ENCODE measurements at regions not wholly inside any gene's neighbourhood (a gene's known extent, or its start where the extent isn't known, plus 50 kb on each side); places are given as distances from the start of the nearest gene placed in this dataset.
A peak's percentile ranks its signal among the peaks of the same experiment; 100 is the strongest.

DNA sequence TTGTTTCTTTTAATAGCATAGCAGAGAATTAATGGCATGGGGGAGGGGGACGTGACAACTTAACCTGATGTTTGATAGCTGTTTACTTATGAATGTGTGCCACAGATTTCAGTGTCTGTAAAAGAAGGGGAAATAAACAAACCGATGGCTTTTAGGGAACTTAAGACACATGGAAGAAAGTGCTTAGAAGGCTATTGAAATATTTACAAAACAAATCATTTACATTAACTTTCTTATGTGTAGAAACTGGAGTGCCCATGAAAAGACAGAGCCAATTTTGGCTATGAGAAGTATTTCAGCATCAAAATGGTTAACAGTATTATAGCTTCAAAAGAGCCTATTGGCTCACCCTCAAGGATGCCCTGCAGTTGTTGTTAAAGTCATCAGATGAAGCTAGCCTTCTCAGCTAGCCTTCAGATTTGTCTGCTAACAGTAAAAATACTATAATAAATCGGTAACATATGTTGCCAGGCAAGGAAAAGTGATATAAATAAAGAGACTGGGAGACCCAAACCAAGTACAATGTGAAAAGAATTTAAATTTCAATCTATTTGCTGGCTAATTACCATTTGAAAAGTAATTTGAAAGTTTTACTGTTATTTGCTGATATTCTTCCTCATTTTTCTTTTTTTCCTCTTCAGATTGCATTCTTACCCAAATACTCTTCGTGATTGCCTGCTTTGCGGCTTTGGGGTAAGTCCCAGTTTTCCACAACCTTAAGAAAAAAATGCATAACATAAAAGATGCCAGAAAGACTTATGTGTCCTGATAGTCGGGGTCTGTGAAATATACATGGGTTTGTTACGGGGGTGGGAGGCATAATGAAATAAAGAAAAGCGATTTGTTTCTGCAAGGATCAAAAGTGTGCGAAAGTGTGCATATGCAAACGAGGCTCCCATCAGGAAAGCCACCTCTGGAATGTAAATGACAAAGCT is 256.4 kb downstream of the MEIS1 start:
- no peaks in the 10 kb centered on the region for H3K9me3 ChIP-seq (ENCODE audit: low read length)
- H3K9ac ChIP-seq (ENCODE audit: low read length), result peak overlapping the region; percentile 83
- peak overlapping the region; percentile 75 for H3K27ac ChIP-seq (ENCODE audit: low read depth, low read length)
- no peaks in the 10 kb centered on the region for H3K27me3 ChIP-seq (ENCODE audit: control insufficient read depth in 1 of 2, insufficient read depth in 2 of 2, low read length in 2 of 2)
- no peaks in the 10 kb centered on the region for H3K36me3 ChIP-seq (ENCODE audit: insufficient read depth, low read length)
- H3K4me1 ChIP-seq (ENCODE audit: insufficient read depth, low read length), result peaks cover 24% of the 10 kb centered on the region
- peak overlapping the region; percentile 24 to 52 for H3K4me3 ChIP-seq (ENCODE audit: low read depth in 1 of 2, low read length in 2 of 2)

DNA sequence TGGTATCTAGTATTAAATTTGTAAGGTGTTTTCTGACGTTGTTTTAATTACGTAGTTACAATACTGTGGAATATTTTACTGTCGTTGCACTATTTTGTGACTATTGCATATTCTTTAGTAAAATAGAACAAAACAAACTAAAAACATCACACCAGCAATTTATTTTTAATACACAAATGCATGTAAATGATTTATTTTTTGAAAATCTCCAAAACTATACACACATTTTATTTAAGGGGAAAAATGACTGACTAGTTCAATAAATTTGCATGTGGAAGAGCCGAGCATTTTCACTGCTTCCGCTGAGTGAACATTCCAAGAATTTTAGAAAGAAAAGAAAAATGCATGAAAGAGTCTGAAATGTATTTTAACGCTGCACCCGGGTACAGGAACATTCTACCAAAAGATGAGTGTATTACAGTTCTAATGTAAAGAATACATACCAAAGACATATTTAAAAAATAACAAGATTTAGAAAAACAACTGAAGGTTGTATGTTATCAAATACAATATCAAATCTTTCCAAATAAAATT is 257.7 kb downstream of the MEIS1 start:
- no peaks in the 10 kb centered on the region for H3K27me3 ChIP-seq (ENCODE audit: control insufficient read depth in 1 of 2, insufficient read depth in 2 of 2, low read length in 2 of 2)
- peak overlapping the region; percentile 75 for H3K27ac ChIP-seq (ENCODE audit: low read depth, low read length)

DNA sequence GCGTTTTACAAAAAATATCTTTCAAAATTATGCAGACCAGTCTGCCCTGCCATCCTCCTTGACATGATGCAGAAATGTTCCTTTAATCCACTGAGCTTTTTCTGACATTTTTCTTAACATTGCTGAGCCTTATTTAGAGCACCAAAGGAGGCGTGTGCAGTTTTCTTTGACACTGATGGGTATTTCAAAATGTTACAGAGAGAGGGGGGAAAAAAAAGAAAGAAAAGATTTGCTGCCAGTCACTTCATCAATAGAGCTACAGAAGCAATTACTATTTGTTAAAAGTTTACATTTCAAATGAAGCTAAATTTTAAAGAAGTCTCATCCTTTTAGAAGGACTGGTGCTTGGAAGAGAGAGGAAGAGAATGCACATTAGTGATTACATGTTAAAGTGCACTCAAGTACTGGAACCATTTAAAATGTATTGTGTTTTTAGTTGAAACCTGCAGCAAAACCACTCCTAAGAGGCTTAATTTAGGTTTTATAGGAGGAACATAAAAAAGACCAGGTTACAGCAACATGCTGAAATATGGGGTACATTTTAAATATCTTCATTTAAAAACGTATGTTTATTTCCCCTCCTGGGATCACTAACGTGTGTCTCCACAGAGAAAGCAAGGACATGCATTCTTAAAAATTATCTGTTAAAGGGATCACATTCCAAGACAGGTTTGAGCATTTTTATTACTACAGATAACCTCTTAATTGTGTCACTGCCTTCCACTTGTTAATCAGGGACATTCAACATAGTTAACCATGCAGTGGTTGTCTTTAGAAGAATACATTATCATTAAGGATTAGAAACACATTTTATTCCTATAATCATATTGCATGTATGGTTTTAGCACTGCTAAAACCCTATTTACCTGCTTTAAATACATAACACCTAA is 258.4 kb downstream of the MEIS1 start:
- Histone ChIP-seq H3K27ac (ENCODE audit: low read depth, low read length) (peak overlapping the region; percentile 75), H3K9me3 (ENCODE audit: low read length) (no peaks in the 10 kb centered on the region), H3K4me3 (ENCODE audit: low read depth in 1 of 2, low read length in 2 of 2) (peak overlapping the region; percentile 49 to 52), H3K36me3 (ENCODE audit: insufficient read depth, low read length) (no peaks in the 10 kb centered on the region), H3K9ac (ENCODE audit: low read length) (peak overlapping the region; percentile 83), H3K4me1 (ENCODE audit: insufficient read depth, low read length) (peaks cover 37% of the 10 kb centered on the region), H3K27me3 (ENCODE audit: control insufficient read depth in 1 of 2, insufficient read depth in 2 of 2, low read length in 2 of 2) (no peaks in the 10 kb centered on the region)

More for the DNA sequence above, 257.7 kb downstream of the MEIS1 start:
- Histone ChIP-seq H3K9ac (ENCODE audit: low read length) (peak overlapping the region; percentile 83), H3K9me3 (ENCODE audit: low read length) (no peaks in the 10 kb centered on the region), H3K4me3 (ENCODE audit: low read depth in 1 of 2, low read length in 2 of 2) (peak overlapping the region; percentile 49 to 52), H3K4me1 (ENCODE audit: insufficient read depth, low read length) (peaks cover 29% of the 10 kb centered on the region), H3K36me3 (ENCODE audit: insufficient read depth, low read length) (no peaks in the 10 kb centered on the region)

DNA sequence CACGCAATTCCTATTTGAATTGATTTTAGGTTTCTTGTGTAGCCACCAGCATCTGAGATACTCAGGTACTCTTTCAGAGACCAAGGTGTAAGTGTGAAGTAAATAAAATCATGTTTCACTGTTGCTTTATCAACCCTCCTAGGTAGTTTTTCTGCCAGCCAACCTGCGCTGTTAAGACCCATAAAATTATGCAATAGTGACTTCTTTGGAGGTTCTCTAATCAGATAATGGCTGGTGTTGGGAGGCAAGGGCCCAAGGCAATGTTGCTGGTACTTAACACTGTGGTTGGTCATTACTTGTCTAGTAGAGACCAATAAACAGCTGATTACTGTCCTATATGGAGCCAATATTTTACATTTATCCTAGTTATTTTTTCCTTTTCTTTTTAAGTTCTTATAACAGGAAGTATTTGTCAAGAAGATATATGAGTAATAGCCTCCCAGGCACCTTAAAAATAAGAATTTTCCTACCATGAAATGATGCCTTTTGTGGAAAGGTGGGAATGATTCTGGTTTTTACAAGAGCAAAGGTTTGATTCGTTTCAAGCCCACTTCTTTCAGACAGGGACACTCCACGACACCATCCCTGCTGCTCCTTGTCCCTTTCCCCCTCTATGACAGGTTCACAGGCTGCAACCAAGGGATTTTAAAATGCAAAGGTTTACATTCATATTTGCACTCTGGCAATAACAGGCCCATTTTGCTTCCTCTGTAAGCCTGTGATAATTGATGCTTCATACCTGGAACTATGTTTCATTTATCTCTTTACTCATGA is 259.3 kb downstream of the MEIS1 start:
- Histone ChIP-seq H3K36me3 (ENCODE audit: insufficient read depth, low read length) (no peaks in the 10 kb centered on the region), H3K9ac (ENCODE audit: low read length) (peak overlapping the region; percentile 83), H3K27me3 (ENCODE audit: control insufficient read depth in 1 of 2, insufficient read depth in 2 of 2, low read length in 2 of 2) (no peaks in the 10 kb centered on the region), H3K27ac (ENCODE audit: low read depth, low read length) (peak overlapping the region; percentile 75), H3K4me3 (ENCODE audit: low read depth in 1 of 2, low read length in 2 of 2) (peak overlapping the region; percentile 15 to 52), H3K9me3 (ENCODE audit: low read length) (no peaks in the 10 kb centered on the region), H3K4me1 (ENCODE audit: insufficient read depth, low read length) (peaks cover 36% of the 10 kb centered on the region)

DNA sequence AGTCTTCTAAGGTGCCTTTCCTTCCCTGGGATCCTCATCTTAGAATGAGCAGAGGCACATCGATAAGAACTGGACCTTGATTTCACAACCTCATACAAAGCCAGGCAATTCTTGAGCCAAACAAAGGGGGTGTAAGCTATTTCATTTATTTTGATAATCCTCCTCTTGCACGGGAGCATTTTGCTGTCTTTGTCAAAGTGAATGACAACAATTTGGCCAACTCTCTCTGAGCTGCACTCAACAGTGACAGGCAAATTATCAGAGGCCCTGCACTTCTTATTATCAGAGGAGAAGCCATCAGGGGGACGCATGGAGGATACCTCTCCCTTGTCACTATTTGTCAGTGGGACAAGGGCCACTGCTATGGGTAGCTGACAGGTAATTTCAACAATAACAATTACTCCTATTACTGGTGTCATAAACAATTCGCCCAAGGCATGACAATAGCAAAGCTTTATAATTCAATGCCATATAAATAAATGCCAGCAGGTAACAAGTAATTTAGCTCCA is 260.4 kb downstream of the MEIS1 start:
- Histone ChIP-seq H3K27me3 (ENCODE audit: control insufficient read depth in 1 of 2, insufficient read depth in 2 of 2, low read length in 2 of 2) (no peaks in the 10 kb centered on the region), H3K27ac (ENCODE audit: low read depth, low read length) (peak overlapping the region; percentile 75), H3K4me3 (ENCODE audit: low read depth in 1 of 2, low read length in 2 of 2) (peak overlapping the region in 1 of 2 donors; percentile 14), H3K36me3 (ENCODE audit: insufficient read depth, low read length) (no peaks in the 10 kb centered on the region), H3K9ac (ENCODE audit: low read length) (peak overlapping the region; percentile 47), H3K4me1 (ENCODE audit: insufficient read depth, low read length) (peaks cover 40% of the 10 kb centered on the region), H3K9me3 (ENCODE audit: low read length) (no peaks in the 10 kb centered on the region)

DNA sequence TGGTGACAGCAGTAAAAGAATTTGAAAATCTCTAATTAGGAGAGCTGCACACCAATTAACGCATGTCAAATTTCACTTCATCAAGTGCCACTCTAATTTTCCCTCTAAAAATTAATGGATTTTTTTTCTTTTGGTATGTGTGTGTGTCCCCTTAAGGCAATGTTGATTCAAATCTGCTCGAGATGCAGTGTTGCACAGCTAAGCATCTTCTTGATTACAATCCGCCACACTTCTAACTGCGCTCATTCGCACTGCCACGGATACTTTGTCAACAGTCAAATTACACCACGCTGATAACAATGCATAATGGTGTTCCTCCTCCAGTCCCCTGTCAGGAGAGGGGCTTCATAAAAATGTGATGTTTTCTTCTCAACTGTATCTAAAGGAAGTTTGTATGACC is 261.4 kb downstream of the MEIS1 start:
- no peaks in the 10 kb centered on the region for H3K36me3 ChIP-seq (ENCODE audit: insufficient read depth, low read length)
- peak overlapping the region in 1 of 2 donors; percentile 21 for H3K4me3 ChIP-seq (ENCODE audit: low read depth in 1 of 2, low read length in 2 of 2)
- peak overlapping the region; percentile 75 for H3K27ac ChIP-seq (ENCODE audit: low read depth, low read length)
- peaks cover 49% of the 10 kb centered on the region for H3K4me1 ChIP-seq (ENCODE audit: insufficient read depth, low read length)
- no peaks in the 10 kb centered on the region for H3K27me3 ChIP-seq (ENCODE audit: control insufficient read depth in 1 of 2, insufficient read depth in 2 of 2, low read length in 2 of 2)
- H3K9me3 ChIP-seq (ENCODE audit: low read length), result no peaks in the 10 kb centered on the region
- H3K9ac ChIP-seq (ENCODE audit: low read length), result peak overlapping the region; percentile 46

DNA sequence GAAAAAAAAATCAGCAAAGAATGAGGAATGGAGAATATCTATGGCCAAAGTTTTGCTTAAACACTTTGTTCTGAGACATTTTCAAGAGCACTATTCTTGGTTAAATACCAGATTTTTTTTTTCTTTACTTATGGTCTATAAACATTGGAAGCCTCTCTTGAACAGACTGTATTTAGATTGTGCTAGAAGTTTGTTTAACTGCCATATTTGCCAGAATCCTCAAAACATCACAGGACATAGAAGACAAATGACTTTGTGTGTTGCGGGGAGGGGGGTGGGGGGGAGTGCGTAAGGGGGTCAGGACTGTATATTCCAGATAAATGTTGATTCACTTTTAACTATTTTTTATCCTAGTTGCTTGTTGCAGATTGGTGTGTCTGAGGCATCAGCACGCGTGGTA is 262.0 kb downstream of the MEIS1 start:
- H3K27ac ChIP-seq (ENCODE audit: low read depth, low read length), result peak overlapping the region; percentile 75
- no peaks in the 10 kb centered on the region for H3K9me3 ChIP-seq (ENCODE audit: low read length)
- H3K9ac ChIP-seq (ENCODE audit: low read length), result peak overlapping the region; percentile 46
- H3K27me3 ChIP-seq (ENCODE audit: control insufficient read depth in 1 of 2, insufficient read depth in 2 of 2, low read length in 2 of 2), result no peaks in the 10 kb centered on the region
- H3K36me3 ChIP-seq (ENCODE audit: insufficient read depth, low read length), result no peaks in the 10 kb centered on the region
- peak overlapping the region in 1 of 2 donors; percentile 21 for H3K4me3 ChIP-seq (ENCODE audit: low read depth in 1 of 2, low read length in 2 of 2)
- H3K4me1 ChIP-seq (ENCODE audit: insufficient read depth, low read length), result peaks cover 54% of the 10 kb centered on the region

DNA sequence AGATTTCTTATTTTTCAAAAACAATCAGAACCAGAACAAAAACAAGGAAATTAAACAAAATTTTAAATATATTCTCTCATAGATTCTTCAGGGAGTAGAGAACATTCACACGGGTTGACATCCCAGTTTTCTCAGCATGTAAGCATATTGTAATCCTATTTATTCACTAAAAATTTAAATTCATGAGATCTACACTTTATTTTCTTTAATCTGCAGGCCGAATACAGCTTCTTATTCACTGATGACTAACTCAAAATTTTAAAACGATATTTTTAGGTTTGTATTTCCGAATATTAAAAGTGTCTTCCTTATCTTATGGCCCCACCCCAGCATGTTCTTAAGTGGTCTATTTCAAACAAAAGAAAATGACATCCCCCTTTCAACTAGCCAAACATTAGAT is 262.4 kb downstream of the MEIS1 start:
- no peak overlapping the region for H3K4me3 ChIP-seq (ENCODE audit: low read depth in 1 of 2, low read length in 2 of 2)
- H3K36me3 ChIP-seq (ENCODE audit: insufficient read depth, low read length), result no peaks in the 10 kb centered on the region
- peak overlapping the region; percentile 75 for H3K27ac ChIP-seq (ENCODE audit: low read depth, low read length)

DNA sequence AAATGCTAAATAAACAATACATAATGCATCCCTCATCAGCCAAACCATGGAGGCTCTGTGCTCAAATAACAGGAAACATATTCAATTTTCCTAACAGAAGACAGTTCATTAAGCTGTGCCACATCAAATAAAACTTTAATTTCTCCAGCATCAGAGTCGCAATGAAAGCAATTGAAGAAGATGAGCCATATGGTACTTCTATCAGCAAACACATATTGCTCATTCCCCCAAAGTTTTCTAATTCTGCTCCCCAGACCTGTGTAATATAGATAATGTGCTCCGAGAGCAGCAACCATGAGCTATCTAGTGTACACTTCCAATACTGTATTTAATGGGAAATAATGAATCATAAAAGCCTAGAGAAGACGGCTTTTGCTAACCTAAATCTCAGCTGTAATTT is 263.2 kb downstream of the MEIS1 start:
- H3K27ac ChIP-seq (ENCODE audit: low read depth, low read length), result peak overlapping the region; percentile 75
- H3K36me3 ChIP-seq (ENCODE audit: insufficient read depth, low read length), result no peaks in the 10 kb centered on the region
- H3K4me1 ChIP-seq (ENCODE audit: insufficient read depth, low read length), result peaks cover 64% of the 10 kb centered on the region
- peak overlapping the region; percentile 6 to 10 for H3K4me3 ChIP-seq (ENCODE audit: low read depth in 1 of 2, low read length in 2 of 2)
- H3K9me3 ChIP-seq (ENCODE audit: low read length), result no peaks in the 10 kb centered on the region
- H3K9ac ChIP-seq (ENCODE audit: low read length), result peak overlapping the region; percentile 31
- H3K27me3 ChIP-seq (ENCODE audit: control insufficient read depth in 1 of 2, insufficient read depth in 2 of 2, low read length in 2 of 2), result no peaks in the 10 kb centered on the region

More for the DNA sequence above, 262.4 kb downstream of the MEIS1 start:
- no peaks in the 10 kb centered on the region for H3K9me3 ChIP-seq (ENCODE audit: low read length)
- H3K27me3 ChIP-seq (ENCODE audit: control insufficient read depth in 1 of 2, insufficient read depth in 2 of 2, low read length in 2 of 2), result no peaks in the 10 kb centered on the region
- peak overlapping the region; percentile 46 for H3K9ac ChIP-seq (ENCODE audit: low read length)
- H3K4me1 ChIP-seq (ENCODE audit: insufficient read depth, low read length), result peaks cover 59% of the 10 kb centered on the region

DNA sequence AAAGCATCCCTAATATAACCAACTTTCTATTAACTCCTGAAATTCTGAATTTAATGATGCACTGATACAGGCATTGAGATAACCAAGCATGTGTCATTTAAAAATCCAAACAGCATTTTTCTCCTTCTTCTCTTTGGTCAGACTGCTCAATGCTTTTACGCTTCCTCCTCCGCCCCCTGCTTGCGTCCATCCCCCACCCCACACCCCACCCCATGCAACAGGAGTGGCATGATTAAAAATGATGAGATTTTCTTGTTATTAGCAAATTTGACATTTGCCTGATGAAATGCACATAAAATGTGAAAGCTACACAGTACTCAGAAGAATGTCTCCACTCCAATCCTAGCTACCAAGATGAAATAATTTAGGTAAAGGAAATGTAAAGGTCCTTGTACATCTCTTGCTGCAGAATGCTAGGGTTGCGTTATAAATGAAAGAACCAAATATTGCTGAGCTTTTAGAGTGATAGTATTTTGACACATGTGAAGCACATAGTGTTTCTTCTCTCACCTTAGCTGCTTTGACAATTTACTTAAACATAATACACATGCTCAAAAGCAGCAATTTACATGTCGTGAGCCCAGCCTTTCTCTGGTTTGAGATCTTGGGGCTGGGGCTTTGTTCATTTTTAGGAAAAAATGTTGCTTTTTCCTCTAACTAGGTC is 263.8 kb downstream of the MEIS1 start:
- H3K27ac ChIP-seq (ENCODE audit: low read depth, low read length), result peak overlapping the region; percentile 81
- no peaks in the 10 kb centered on the region for H3K27me3 ChIP-seq (ENCODE audit: control insufficient read depth in 1 of 2, insufficient read depth in 2 of 2, low read length in 2 of 2)
- H3K9ac ChIP-seq (ENCODE audit: low read length), result peak overlapping the region; percentile 42
- H3K9me3 ChIP-seq (ENCODE audit: low read length), result no peaks in the 10 kb centered on the region
- peaks cover 65% of the 10 kb centered on the region for H3K4me1 ChIP-seq (ENCODE audit: insufficient read depth, low read length)
- H3K4me3 ChIP-seq (ENCODE audit: low read depth in 1 of 2, low read length in 2 of 2), result peak overlapping the region in 1 of 2 donors; percentile 6
- no peaks in the 10 kb centered on the region for H3K36me3 ChIP-seq (ENCODE audit: insufficient read depth, low read length)
